Effector memory CD4-positive, alpha-beta T cell (primary cell): ENCODE measurements at regions not wholly inside any gene's neighbourhood (a gene's known extent, or its start where the extent isn't known, plus 50 kb on each side); places are given as distances from the start of the nearest gene placed in this dataset.

Experiments used
- DNase-seq, 3 donors: peaks; one replicate each; pipeline ENCODE4 v3.0.0-alpha.2; 2020
- H3K27ac ChIP-seq: 2 replicates; pipeline ENCODE4 v1.7.0; 2013; ENCODE audit warnings: mild to moderate bottlenecking, low read length, moderate library complexity; ENCODE audit not compliant: insufficient read depth, poor library complexity, severe bottlenecking
- H3K27me3 ChIP-seq: replicated peaks from 2 replicates; pipeline ENCODE4 v1.7.0; 2013; ENCODE audit warnings: mild to moderate bottlenecking, low read length; ENCODE audit not compliant: insufficient read depth, control insufficient read depth, poor library complexity, severe bottlenecking
- H3K36me3 ChIP-seq: 2 replicates; pipeline ENCODE4 v1.7.0; 2013; ENCODE audit warnings: mild to moderate bottlenecking, low read length, moderate library complexity; ENCODE audit not compliant: control insufficient read depth, insufficient read depth
- H3K4me1 ChIP-seq: 2 replicates; pipeline ENCODE4 v1.7.0; 2013; ENCODE audit warnings: low read length, mild to moderate bottlenecking; ENCODE audit not compliant: control insufficient read depth, insufficient read depth, poor library complexity, severe bottlenecking
- H3K4me3 ChIP-seq: 2 replicates; pipeline ENCODE4 v1.7.0; 2013; ENCODE audit warnings: low read length, low read depth, mild to moderate bottlenecking; ENCODE audit not compliant: insufficient read depth, poor library complexity, severe bottlenecking
- H3K9me3 ChIP-seq: 2 replicates; pipeline ENCODE4 v1.7.0; 2013; ENCODE audit warnings: mild to moderate bottlenecking, low read length, moderate library complexity; ENCODE audit not compliant: control insufficient read depth

DNA sequence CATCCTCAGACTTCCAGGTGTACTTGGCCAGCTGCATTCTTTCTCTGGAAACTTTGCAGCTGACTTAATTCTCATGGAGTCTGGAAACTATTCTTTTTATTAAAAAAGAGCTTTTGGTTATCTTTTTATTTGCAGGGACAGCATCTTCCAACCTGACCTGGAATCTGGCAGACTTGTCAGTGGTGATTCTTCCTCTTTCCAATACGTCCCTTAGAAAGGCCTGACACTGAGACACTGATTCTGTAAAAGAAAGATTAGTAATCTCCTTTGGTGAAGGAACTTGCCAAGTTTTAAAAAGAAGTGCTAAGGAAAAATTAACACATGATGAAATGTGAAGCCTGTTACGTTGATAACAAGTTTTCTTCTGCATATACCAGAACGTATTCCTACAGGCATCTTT is 440.9 kb upstream of the RAG2 start:
- H3K4me1 ChIP-seq: no peaks in the 10 kb centered on the region
- H3K4me3 ChIP-seq: no peak overlapping the region
- H3K27ac ChIP-seq: no peak overlapping the region
- no peaks in the 10 kb centered on the region for H3K9me3 ChIP-seq
- no peaks in the 10 kb centered on the region for H3K36me3 ChIP-seq
- DNase-seq: no peak
- no peaks in the 10 kb centered on the region for H3K27me3 ChIP-seq

DNA sequence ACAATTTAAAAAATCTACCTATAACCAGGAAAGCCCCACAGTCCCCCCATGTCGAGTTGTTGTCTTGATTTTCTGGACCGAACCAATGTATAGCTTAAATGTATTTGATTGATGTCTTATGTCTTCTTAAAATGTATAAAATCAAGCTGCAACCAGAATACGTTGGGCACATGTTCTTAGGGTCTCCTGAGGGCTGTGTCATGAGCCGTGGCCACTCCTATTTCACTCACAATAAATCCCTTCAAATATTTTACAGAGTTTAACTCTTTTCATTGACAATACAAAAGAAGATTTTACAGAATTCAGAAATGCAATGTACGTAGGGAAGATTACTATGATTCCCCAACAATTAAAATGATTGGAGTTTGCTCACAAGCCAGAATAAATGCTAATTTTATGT is 428.7 kb upstream of the RAG2 start:
- Histone ChIP-seq H3K9me3 (no peaks in the 10 kb centered on the region), H3K27ac (no peak overlapping the region), H3K4me3 (no peak overlapping the region), H3K36me3 (no peaks in the 10 kb centered on the region), H3K27me3 (no peaks in the 10 kb centered on the region), H3K4me1 (no peaks in the 10 kb centered on the region)
- DNase-seq: no peak

DNA sequence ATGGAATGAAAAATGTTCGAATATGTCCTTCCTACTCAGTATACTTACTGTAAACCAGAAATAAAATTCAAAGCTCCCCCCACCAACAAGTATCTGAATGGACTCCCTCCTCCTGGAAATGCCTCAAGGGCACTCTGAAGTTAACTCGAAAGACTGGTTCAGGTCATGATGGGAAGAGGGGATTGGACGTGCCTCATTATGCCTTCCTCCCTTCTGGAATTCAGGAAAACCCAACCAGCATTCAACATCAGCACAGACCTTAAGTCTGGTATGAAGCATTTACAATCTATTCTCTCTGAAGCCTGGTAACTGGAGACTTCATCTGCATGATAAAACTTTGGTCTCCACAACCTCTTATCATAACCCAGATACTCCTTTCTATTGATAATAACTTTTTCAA is 428.3 kb upstream of the RAG2 start:
- DNase-seq: no peak
- Histone ChIP-seq H3K27me3 (no peaks in the 10 kb centered on the region), H3K4me1 (no peaks in the 10 kb centered on the region), H3K36me3 (no peaks in the 10 kb centered on the region), H3K9me3 (no peaks in the 10 kb centered on the region), H3K27ac (no peak overlapping the region), H3K4me3 (no peak overlapping the region)

DNA sequence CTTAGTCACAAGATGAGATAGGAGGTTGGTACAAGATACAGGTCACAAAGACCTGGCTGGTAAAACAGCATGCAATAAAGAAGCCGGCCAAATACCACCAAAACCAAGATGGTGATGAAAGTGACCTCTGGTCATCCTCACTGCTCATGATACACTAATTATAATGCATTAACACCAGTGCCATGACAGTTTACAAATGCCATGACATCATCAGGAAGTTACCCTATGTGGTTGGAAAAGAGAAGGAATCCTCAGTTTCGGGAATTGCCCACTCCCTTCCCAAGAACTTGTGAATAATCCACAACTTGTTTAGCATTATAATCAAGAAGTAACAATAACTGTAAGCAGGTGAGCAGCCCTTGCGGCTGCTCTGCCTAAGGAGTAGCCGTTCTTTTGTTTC is 408.5 kb upstream of the RAG2 start:
- H3K36me3 ChIP-seq: no peaks in the 10 kb centered on the region
- H3K27ac ChIP-seq: no peak overlapping the region
- H3K4me3 ChIP-seq: no peak overlapping the region
- no peaks in the 10 kb centered on the region for H3K4me1 ChIP-seq
- no peaks in the 10 kb centered on the region for H3K27me3 ChIP-seq
- H3K9me3 ChIP-seq: no peaks in the 10 kb centered on the region
- DNase-seq: no peak

DNA sequence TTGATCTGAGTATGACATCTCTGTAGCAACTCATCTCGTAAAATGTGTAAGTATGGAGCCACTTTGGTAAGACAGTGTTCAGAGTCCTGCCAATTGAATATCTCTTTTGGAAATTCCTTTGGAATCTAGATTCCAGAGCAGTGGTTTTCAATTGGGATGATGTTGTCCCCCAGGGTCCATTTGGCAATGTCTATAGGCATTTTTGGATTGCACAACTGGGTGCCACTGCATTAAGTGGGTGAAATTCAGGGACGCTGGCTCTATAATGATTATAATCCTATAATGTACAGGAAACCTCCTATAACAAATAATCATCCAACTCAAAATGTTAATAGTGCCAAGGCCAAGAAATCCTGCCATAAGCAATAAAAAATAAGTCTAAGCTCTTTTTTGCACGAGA is 404.8 kb upstream of the RAG2 start:
- no peak overlapping the region for H3K4me3 ChIP-seq
- no peaks in the 10 kb centered on the region for H3K36me3 ChIP-seq
- H3K27me3 ChIP-seq: no peaks in the 10 kb centered on the region
- no peaks in the 10 kb centered on the region for H3K4me1 ChIP-seq
- H3K9me3 ChIP-seq: no peaks in the 10 kb centered on the region
- no peak overlapping the region for H3K27ac ChIP-seq
- no peak for DNase-seq

DNA sequence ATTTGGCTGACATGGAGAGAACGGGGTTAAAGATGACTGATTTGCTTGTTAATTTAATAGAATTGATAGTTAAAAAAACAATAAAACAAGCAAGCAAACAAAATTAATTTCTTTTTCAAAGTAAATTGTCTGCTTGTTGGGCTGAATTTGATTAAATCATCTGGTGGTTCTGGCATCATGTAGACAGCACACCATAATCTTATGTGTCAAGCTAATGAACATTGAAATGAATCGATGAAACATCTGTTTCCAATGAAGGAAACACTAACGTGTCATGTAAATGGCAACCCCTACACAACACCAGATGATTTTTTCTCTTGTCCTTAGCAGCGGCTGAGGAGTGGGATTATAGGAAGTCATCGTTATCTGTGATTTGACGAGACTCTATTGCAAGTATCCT is 399.6 kb upstream of the RAG2 start:
- Histone ChIP-seq H3K27ac (no peak overlapping the region), H3K4me3 (no peak overlapping the region), H3K36me3 (no peaks in the 10 kb centered on the region), H3K4me1 (no peaks in the 10 kb centered on the region), H3K27me3 (no peaks in the 10 kb centered on the region), H3K9me3 (no peaks in the 10 kb centered on the region)
- no peak for DNase-seq

DNA sequence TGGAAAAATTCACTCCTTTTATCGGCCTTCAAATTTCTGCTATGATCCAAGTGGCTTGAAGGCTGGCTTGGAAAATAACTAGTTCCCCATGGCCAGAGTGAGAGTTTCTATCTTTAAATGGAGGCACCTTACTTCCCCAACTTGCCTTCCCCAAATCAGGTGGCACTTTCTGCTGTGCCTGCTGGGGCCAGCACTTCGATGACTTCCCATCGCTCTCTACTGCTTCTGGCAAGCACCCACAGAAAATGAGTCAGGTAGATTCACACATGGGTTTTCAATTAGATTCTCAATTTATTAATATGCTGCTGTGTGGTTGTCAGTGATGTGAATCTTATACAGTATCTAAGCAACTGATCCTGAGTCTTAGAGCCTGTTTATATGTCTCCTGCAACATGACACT is 398.8 kb upstream of the RAG2 start:
- Histone ChIP-seq H3K4me1 (no peaks in the 10 kb centered on the region), H3K27me3 (no peaks in the 10 kb centered on the region), H3K27ac (no peak overlapping the region), H3K36me3 (no peaks in the 10 kb centered on the region), H3K4me3 (no peak overlapping the region), H3K9me3 (no peaks in the 10 kb centered on the region)
- DNase-seq: no peak

DNA sequence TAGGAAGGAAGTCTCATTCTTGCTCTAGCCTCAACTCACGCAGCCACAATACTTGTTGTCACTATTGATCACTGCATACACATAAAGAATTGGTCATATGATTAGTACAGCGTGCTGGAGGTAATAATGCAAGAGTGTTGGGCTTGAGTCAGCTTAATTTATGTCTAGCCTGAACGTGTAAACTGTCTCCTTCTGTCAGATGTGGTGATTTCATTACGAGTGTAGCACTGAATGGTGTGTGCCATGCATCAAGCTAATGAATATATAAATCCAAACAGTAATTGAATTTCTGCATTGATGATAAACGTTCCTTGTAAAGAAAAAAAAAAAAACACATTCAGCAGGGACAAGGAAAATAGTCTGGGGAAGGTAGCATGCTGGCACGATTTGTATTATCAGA is 396.2 kb upstream of the RAG2 start:
- H3K9me3 ChIP-seq: no peaks in the 10 kb centered on the region
- H3K4me3 ChIP-seq: no peak overlapping the region
- no peaks in the 10 kb centered on the region for H3K4me1 ChIP-seq
- no peaks in the 10 kb centered on the region for H3K27me3 ChIP-seq
- no peak overlapping the region for H3K27ac ChIP-seq
- DNase-seq: no peak
- H3K36me3 ChIP-seq: no peaks in the 10 kb centered on the region

DNA sequence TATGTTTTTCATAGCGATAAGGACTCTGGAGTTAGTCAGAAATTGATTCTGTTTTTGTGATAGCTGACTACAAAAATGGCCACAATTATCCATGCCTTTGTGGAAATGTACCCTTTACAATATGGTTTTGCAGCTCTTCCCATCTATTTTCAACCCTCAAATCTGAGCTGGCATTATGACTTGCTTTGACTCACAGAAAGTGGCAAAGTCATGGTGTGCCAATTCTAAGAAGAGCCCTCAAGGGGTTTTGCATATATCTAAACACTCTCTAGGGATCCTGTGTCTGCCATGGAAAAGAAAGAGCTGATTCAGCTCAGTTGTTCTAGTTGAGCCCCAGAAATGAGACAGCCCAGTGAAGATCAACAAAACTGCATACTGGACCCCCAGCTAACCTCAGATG is 390.5 kb upstream of the RAG2 start:
- H3K27me3 ChIP-seq: no peaks in the 10 kb centered on the region
- no peak overlapping the region for H3K4me3 ChIP-seq
- no peak for DNase-seq
- H3K4me1 ChIP-seq: no peaks in the 10 kb centered on the region
- no peaks in the 10 kb centered on the region for H3K36me3 ChIP-seq
- no peak overlapping the region for H3K27ac ChIP-seq
- H3K9me3 ChIP-seq: no peaks in the 10 kb centered on the region

DNA sequence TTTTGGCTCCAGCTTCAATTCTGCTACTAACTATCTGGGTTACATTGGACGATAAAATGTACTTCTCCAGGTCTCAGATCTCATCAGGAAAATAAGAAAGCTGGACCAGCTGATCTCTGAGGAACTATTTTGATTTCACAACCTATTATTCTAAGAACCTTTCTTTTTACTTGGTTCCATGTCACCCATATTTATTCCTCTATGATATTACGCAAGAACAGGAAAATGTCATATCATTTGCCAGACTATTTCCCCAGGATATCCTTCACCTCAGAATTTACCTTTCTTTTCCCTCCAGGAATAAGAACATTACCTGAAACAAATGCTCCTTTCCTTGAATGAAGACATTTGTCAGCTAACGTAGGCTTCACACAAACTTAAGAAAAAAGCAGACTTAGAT is 387.5 kb upstream of the RAG2 start:
- no peaks in the 10 kb centered on the region for H3K9me3 ChIP-seq
- no peaks in the 10 kb centered on the region for H3K27me3 ChIP-seq
- no peak overlapping the region for H3K4me3 ChIP-seq
- H3K36me3 ChIP-seq: no peaks in the 10 kb centered on the region
- DNase-seq: no peak
- H3K27ac ChIP-seq: no peak overlapping the region
- no peaks in the 10 kb centered on the region for H3K4me1 ChIP-seq

DNA sequence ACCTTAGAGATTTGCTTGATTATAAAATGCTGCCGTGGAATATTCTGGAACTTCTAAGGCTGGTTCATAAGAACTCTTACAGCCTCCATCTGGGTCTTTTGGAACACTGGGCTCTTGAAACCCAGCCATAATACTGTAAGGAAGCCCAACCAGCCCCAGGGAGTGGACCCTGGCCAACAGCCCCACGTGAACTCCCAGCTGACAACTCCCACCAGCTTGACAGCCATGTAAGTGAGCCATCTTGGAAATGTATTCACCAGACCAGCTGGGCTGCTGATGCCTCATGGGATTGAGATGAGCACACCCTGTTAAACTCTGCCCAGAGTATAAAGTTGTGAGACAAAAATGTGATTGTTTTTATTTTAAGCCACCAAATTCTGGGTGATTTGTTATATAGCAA is 378.7 kb upstream of the RAG2 start:
- no peaks in the 10 kb centered on the region for H3K4me1 ChIP-seq
- no peaks in the 10 kb centered on the region for H3K27me3 ChIP-seq
- DNase-seq: no peak
- H3K27ac ChIP-seq: no peak overlapping the region
- peaks cover 1% of the 10 kb centered on the region for H3K9me3 ChIP-seq
- H3K4me3 ChIP-seq: no peak overlapping the region
- no peaks in the 10 kb centered on the region for H3K36me3 ChIP-seq
